HG03108 (cell line): ENCODE measurements at regions not wholly inside any gene's neighbourhood (a gene's known extent, or its start where the extent isn't known, plus 50 kb on each side); places are given as distances from the start of the nearest gene placed in this dataset.
"Not testable (repeated sequence)": the region's sequence is repeated elsewhere in the genome, so short reads cannot be mapped to it uniquely, and the experiment has no call there.

Source experiments
- ATAC-seq: cut with Tn5 transposase; IDR thresholded peaks from one replicate; pipeline ENCODE4 v1.9.1; 2021; ENCODE audit warnings: moderate library complexity; ENCODE audit not compliant: unreplicated experiment

DNA sequence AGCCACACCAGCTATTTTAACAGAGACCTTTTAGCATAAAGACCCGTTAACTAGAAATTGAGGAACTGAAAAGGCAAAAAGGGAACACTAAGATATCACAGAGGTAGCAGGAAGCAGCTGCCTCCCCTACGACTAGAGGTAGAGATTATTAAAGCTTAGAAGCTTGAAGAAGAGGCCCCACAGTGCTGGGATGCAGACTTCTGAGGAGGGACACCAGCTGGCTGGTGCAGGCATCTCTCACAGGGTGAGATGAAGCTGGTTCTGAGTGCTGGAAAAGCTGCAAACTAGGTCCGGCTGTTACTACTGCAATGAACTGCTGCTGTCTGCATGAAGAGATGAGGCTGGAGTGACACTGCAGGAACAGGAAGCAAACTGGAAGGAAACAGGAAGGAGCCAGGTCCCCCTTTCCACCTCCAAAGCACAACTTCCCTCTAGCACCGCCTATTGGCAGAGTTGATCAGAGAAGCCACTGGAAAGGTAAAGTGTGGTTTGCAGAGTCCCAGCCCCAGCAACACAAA, 61.2 kb upstream of the MRPS9 start:
- peak; percentile 95 for ATAC-seq

DNA sequence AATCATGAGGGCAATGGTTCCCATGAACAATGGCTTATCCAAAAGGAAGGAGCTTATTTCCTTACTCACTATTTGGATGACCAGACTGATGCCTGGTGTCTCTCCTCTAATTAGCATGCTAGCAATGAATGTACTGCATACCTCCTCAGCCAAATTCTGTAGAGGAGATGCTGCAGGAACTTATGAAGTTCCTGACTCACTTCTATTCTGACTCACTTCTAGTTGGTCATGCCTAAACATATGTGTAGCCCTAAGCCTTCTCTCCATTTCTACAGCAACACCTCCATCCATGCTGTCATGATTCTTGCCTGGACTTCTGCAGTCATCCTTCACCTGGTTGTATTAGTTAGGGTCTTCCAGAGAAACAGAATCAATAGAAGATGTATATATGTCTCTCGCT, 59.9 kb upstream of the MRPS9 start:
- ATAC-seq = no peak

DNA sequence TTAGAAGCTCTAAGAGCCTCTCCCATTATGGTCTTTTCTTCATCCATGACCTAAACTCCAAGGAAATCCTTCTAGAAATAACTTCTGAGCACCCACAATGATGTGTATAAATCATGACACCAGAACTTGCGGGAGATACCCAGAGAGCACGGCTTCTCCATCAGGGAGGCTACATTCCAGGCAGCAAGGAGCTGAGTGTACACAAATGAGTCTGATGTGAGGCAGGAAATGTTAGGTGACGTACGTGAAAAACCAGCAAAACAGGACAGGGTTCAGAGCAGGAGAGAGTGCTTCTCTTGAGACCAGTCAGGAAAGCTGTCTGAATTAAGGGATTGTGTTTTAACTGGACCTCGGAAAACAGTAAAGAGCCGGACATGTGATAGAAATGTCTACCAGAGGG, 58.1 kb upstream of the MRPS9 start:
- not testable (repeated sequence) for ATAC-seq

DNA sequence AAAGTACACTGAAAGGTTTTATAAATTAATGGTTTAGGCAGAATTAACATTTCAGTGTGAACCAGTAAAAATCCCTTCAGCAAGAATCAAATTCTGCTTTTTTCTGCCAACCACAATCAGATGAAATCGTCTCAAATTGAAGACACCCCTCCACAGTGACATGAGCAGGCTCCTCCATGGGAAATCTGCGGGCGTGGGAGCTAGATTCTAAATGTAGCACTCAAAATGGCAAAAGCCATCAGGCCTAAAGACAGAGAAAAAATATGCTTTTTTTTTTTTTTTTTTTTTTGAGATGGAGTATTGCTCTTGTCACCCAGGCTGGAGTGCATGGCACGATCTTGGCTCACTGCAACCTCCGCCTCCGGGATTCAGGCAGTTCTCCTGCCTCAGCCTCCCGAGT, 55.8 kb upstream of the MRPS9 start:
- ATAC-seq = no peak
